ENCODE measurements at regions not wholly inside any gene's neighbourhood (a gene's known extent, or its start where the extent isn't known, plus 50 kb on each side); places are given as distances from the start of the nearest gene placed in this dataset.

GRCh38 chr21:36535618-36536241 is 55.8 kb upstream of the CLDN14 start:
- no peaks in the 10 kb centered on the region for H3K27me3 ChIP-seq (ENCODE audit: insufficient read depth, poor library complexity, severe bottlenecking)
- H3K27ac ChIP-seq (replicated peaks), result no peak overlapping the region
- DNase-seq (ENCODE audit: low read depth in 1 of 2, low spot score in 1 of 2), result no peak
- TF ChIP-seq GABPA (IDR thresholded peaks at IDR 0.05; ENCODE audit: low read depth) (no peak), CTCF (IDR thresholded peaks at IDR 0.05; ENCODE audit: insufficient read depth, low read length) (no peak), REST (IDR thresholded peaks at IDR 0.05; ENCODE audit: insufficient replicate concordance, low read depth) (no peak), POLR2AphosphoS5 (IDR thresholded peaks at IDR 0.05; ENCODE audit: low read depth) (no peak), SPI1 (IDR thresholded peaks at IDR 0.05; ENCODE audit: borderline replicate concordance, low read depth) (no peak)
- no peak overlapping the region for H3K4me3 ChIP-seq (replicated peaks; ENCODE audit: insufficient read depth, low read length)

- H3K27ac ChIP-seq (replicated peaks), result no peak overlapping the region
- DNase-seq (ENCODE audit: low read depth in 1 of 2, low spot score in 1 of 2), result no peak
- TF ChIP-seq REST (IDR thresholded peaks at IDR 0.05; ENCODE audit: insufficient replicate concordance, low read depth), result no peak
- TF ChIP-seq CTCF (IDR thresholded peaks at IDR 0.05; ENCODE audit: insufficient read depth, low read length), result no peak
- no peak for TF ChIP-seq POLR2AphosphoS5 (IDR thresholded peaks at IDR 0.05; ENCODE audit: low read depth)
- peaks cover 20% of the 10 kb centered on the region for H3K27me3 ChIP-seq (ENCODE audit: insufficient read depth, poor library complexity, severe bottlenecking)
- no peak overlapping the region for H3K4me3 ChIP-seq (replicated peaks; ENCODE audit: insufficient read depth, low read length)
Measured at GRCh38 chr21:36538761-36539160, 58.8 kb upstream of the CLDN14 start.

GRCh38 chr21:36539434-36540150 is 59.7 kb upstream of the CLDN14 start:
- peaks cover 24% of the 10 kb centered on the region for H3K27me3 ChIP-seq (ENCODE audit: insufficient read depth, poor library complexity, severe bottlenecking)
- no peak overlapping the region for H3K27ac ChIP-seq (replicated peaks)
- H3K4me3 ChIP-seq (replicated peaks; ENCODE audit: insufficient read depth, low read length), result no peak overlapping the region
- DNase-seq (ENCODE audit: low read depth in 1 of 2, low spot score in 1 of 2), result no peak
- TF ChIP-seq POLR2AphosphoS5 (IDR thresholded peaks at IDR 0.05; ENCODE audit: low read depth), result no peak
- TF ChIP-seq SPI1 (IDR thresholded peaks at IDR 0.05; ENCODE audit: borderline replicate concordance, low read depth), result no peak
- no peak for TF ChIP-seq CTCF (IDR thresholded peaks at IDR 0.05; ENCODE audit: insufficient read depth, low read length)
- TF ChIP-seq GABPA (IDR thresholded peaks at IDR 0.05; ENCODE audit: low read depth), result no peak
- no peak for TF ChIP-seq REST (IDR thresholded peaks at IDR 0.05; ENCODE audit: insufficient replicate concordance, low read depth)
